Neuronal stem cell (in vitro differentiated cells): ENCODE measurements at regions not wholly inside any gene's neighbourhood (a gene's known extent, or its start where the extent isn't known, plus 50 kb on each side); places are given as distances from the start of the nearest gene placed in this dataset.
A peak's percentile ranks its signal among the peaks of the same experiment; 100 is the strongest.

Experiments used
- DNase-seq: peaks from one replicate; pipeline ENCODE4 v3.0.0-alpha.2; 2013; ENCODE audit warnings: low spot score
- H2AFZ ChIP-seq: one replicate; pipeline ENCODE4 v1.6.1; 2013; ENCODE audit warnings: mild to moderate bottlenecking, low read length, inconsistent platforms
- H2AK5ac ChIP-seq: 2 replicates; pipeline ENCODE4 v1.6.1; 2013; ENCODE audit warnings: low read depth, mild to moderate bottlenecking, inconsistent platforms, low read length, moderate library complexity, mixed read lengths
- H2BK120ac ChIP-seq: 2 replicates; pipeline ENCODE4 v1.6.1; 2013; ENCODE audit warnings: low read depth, mild to moderate bottlenecking, inconsistent platforms, low read length, moderate library complexity, mixed read lengths
- H2BK12ac ChIP-seq: one replicate; pipeline ENCODE4 v1.6.1; 2013; ENCODE audit warnings: low read length, inconsistent platforms
- H2BK15ac ChIP-seq: 2 replicates; pipeline ENCODE4 v1.6.1; 2013; ENCODE audit warnings: mild to moderate bottlenecking, low read length, inconsistent platforms, mixed read lengths
- H2BK5ac ChIP-seq: one replicate; pipeline ENCODE4 v1.6.1; 2013; ENCODE audit warnings: inconsistent platforms, mild to moderate bottlenecking, low read length, moderate library complexity
- H3K14ac ChIP-seq: one replicate; pipeline ENCODE4 v1.6.1; 2013; ENCODE audit warnings: low read length, inconsistent platforms
- H3K18ac ChIP-seq: 2 replicates; pipeline ENCODE4 v1.6.1; 2013; ENCODE audit warnings: low read length, inconsistent platforms
- H3K23ac ChIP-seq: 2 replicates; pipeline ENCODE4 v1.6.1; 2013; ENCODE audit warnings: low read depth, mild to moderate bottlenecking, mixed read lengths, low read length, inconsistent platforms; ENCODE audit not compliant: poor library complexity
- H3K27ac ChIP-seq: replicated peaks from 3 replicates; pipeline ENCODE4 v1.5.1; 2013; ENCODE audit warnings: low read length, inconsistent platforms
- H3K27me3 ChIP-seq, 3 experiments: 2 replicates each; pipeline ENCODE4 v1.6.1; 2013; ENCODE audit warnings: low read length in 3 of 3, mild to moderate bottlenecking in 2 of 3, inconsistent platforms in 1 of 3, low read depth in 1 of 3, mixed read lengths in 1 of 3, moderate library complexity in 1 of 3; ENCODE audit not compliant: control insufficient read depth in 3 of 3, insufficient read depth in 3 of 3
- H3K36me3 ChIP-seq, 2 donors: replicated peaks in 1 of 2; 2 replicates each; pipeline ENCODE4 v1.6.1; 2013; ENCODE audit warnings: low read length in 2 of 2; ENCODE audit not compliant: control insufficient read depth in 2 of 2, insufficient read depth in 2 of 2
- H3K4ac ChIP-seq: 2 replicates; pipeline ENCODE4 v1.6.1; 2013; ENCODE audit warnings: inconsistent platforms, mild to moderate bottlenecking, low read length, moderate library complexity
- H3K4me1 ChIP-seq, 2 donors: 1 replicate in 1 of 2; 2 replicates in 1 of 2; pipeline ENCODE4 v1.6.1; 2013; ENCODE audit warnings: low read length in 2 of 2, low read depth in 1 of 2; ENCODE audit not compliant: control insufficient read depth in 2 of 2, insufficient read depth in 1 of 2
- H3K4me2 ChIP-seq: one replicate; pipeline ENCODE4 v1.6.1; 2013; ENCODE audit warnings: mild to moderate bottlenecking, low read length, inconsistent platforms; ENCODE audit not compliant: insufficient read depth, poor library complexity, severe bottlenecking
- H3K4me3 ChIP-seq, 2 donors: 2 replicates each; pipeline ENCODE4 v1.5.1; 2013; ENCODE audit warnings: low read length in 2 of 2, mild to moderate bottlenecking in 2 of 2, inconsistent platforms in 1 of 2, moderate library complexity in 1 of 2
- H3K79me1 ChIP-seq: one replicate; pipeline ENCODE4 v1.6.1; 2013; ENCODE audit warnings: low read depth, mild to moderate bottlenecking, inconsistent platforms, low read length, moderate library complexity
- H3K9ac ChIP-seq: one replicate; pipeline ENCODE4 v1.6.1; 2013; ENCODE audit warnings: mild to moderate bottlenecking, low read depth, low read length, inconsistent platforms; ENCODE audit not compliant: poor library complexity
- H3K9me3 ChIP-seq, 2 donors: replicated peaks in 1 of 2; 2 replicates each; pipeline versions ENCODE3 to v1.6.1; 2013; ENCODE audit warnings: low read length in 2 of 2, mild to moderate bottlenecking in 2 of 2, inconsistent platforms in 1 of 2, low read depth in 1 of 2, mixed read lengths in 1 of 2, moderate library complexity in 1 of 2; ENCODE audit not compliant: control insufficient read depth in 2 of 2, insufficient read depth in 1 of 2
- H4K8ac ChIP-seq: one replicate; pipeline ENCODE4 v1.6.1; 2013; ENCODE audit warnings: low read depth, mild to moderate bottlenecking, inconsistent platforms, low read length, moderate library complexity
- H4K91ac ChIP-seq: one replicate; pipeline ENCODE4 v1.6.1; 2013; ENCODE audit warnings: low read length, low read depth, mild to moderate bottlenecking, inconsistent platforms; ENCODE audit not compliant: poor library complexity
- WGBS, 2 donors: extraction: QIAGEN DNeasy Blood & Tissue Kit; methylation state at CpG; one replicate each; pipeline ENCODE4 v1.1.7; 2013; ENCODE audit warnings: missing lambda C conversion rate in 2 of 2, mixed read lengths in 1 of 2; ENCODE audit not compliant: insufficient read length in 2 of 2, insufficient replicate concordance in 1 of 2; ENCODE audit errors: extremely low coverage in 2 of 2; 5-methylcytosine and 5-hydroxymethylcytosine counted together

DNA sequence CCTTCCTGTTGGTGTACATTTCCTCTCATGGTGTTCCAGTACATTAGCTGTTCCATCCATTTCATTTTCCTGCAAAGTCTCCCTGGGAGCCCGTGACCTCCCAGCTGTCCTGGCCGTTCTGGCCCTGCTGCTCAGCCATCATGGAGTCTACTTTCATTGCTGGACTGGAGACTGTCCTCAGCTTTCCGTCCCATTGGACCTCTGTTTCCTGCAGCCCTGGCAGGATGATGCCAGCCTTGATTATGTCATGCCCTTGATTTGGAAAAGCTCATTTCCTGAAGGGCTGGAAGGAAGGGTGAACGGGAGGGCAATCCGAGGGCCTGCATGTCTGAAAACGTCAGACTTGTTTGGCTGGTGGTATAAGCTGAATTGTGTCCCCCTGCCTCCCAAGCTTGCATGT lies 205.5 kb upstream of the HS6ST1 start:
- Histone ChIP-seq H4K91ac (no peak overlapping the region), H3K18ac (no peak overlapping the region), H2BK12ac (no peak overlapping the region), H3K4me2 (no peak overlapping the region), H2AK5ac (peak overlapping the region; percentile 27), H2BK5ac (no peak overlapping the region), H3K23ac (no peak overlapping the region), H3K4ac (no peak overlapping the region), H2BK120ac (no peak overlapping the region), H3K14ac (no peak overlapping the region), H3K79me1 (no peaks in the 10 kb centered on the region), H3K9ac (no peak overlapping the region), H2AFZ (no peak overlapping the region), H3K27ac (no peak overlapping the region), H3K4me1 (peaks cover 6 to 16% of the 10 kb centered on the region in 2 donors), H3K27me3 (no peaks in the 10 kb centered on the region), H3K9me3 (peaks cover 0 to 8% of the 10 kb centered on the region in 2 donors), H4K8ac (no peak overlapping the region), H2BK15ac (no peak overlapping the region), H3K4me3 (no peak overlapping the region), H3K36me3 (no peaks in the 10 kb centered on the region)
- no peak for DNase-seq
- WGBS, 2 donors: no CpG with 5 or more reads among the region's 6 CpGs

DNA sequence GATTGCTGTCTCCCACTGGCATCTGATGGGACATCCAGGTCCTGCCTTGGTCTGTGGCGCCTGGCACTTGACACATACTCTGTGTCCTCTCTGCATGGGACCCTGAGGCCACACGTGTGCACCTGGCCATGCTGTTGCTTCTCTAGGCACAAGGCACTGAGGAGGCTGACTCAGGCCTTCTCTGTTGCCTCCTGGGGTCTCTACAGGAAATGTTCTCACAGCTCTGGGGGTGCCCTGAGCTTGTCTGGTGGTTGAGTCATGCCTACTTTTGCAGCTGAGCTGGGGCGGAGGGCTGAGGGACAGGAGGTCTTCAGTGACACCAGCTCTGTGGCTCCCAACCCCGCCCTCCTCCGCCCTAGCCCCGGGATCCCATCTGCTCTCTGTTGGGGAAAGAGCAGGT lies 207.0 kb upstream of the HS6ST1 start:
- H3K14ac ChIP-seq: no peak overlapping the region
- H3K4me1 ChIP-seq: peaks cover 6 to 16% of the 10 kb centered on the region in 2 donors
- H3K18ac ChIP-seq: peak overlapping the region; percentile 74
- no peak overlapping the region for H4K8ac ChIP-seq
- no peaks in the 10 kb centered on the region for H3K27me3 ChIP-seq
- H3K79me1 ChIP-seq: no peaks in the 10 kb centered on the region
- H2BK5ac ChIP-seq: no peak overlapping the region
- no peak overlapping the region for H2AFZ ChIP-seq
- H3K4ac ChIP-seq: no peak overlapping the region
- no peak overlapping the region for H3K9ac ChIP-seq
- no peak overlapping the region for H3K4me3 ChIP-seq
- H3K27ac ChIP-seq: no peak overlapping the region
- peak overlapping the region; percentile 56 for H4K91ac ChIP-seq
- WGBS, 2 donors: no CpG with 5 or more reads among the region's 6 CpGs
- H2BK15ac ChIP-seq: peak overlapping the region; percentile 92
- peak overlapping the region; percentile 41 for H2BK120ac ChIP-seq
- no peak for DNase-seq
- H3K23ac ChIP-seq: no peak overlapping the region
- peak overlapping the region; percentile 69 for H2AK5ac ChIP-seq
- H2BK12ac ChIP-seq: no peak overlapping the region
- H3K9me3 ChIP-seq: peaks cover 0 to 8% of the 10 kb centered on the region in 2 donors
- H3K36me3 ChIP-seq: no peaks in the 10 kb centered on the region
- H3K4me2 ChIP-seq: no peak overlapping the region

DNA sequence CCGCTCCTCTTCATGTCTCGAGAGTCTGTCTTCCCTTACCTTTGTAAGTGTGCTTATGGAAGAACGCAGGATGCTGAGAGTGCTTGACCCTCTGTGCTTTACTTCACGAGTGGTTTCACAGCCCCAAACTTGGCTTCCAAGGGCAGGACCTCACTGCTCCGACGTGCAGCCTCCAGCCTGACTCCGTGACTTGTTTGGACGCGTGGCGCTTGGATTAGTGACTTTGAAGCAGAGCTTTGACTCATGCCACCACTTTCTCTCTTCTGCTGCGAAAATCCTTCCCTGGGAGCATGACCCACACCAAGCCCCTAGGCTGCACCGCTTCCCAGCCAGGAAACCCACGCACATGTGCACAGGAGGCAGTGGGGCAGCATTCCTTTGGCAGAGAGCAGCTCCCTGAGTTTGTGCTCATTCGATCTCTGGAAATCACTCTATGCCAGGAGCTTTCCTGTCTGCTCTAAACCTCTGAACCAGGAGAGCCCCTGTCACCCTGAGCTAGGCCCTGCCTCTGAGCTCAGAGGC lies 207.8 kb upstream of the HS6ST1 start:
- no peak overlapping the region for H3K23ac ChIP-seq
- H2BK15ac ChIP-seq: peak overlapping the region; percentile 92
- H3K9me3 ChIP-seq: peaks cover 0 to 8% of the 10 kb centered on the region in 2 donors
- H3K4me2 ChIP-seq: no peak overlapping the region
- H3K4me1 ChIP-seq: peaks cover 6 to 15% of the 10 kb centered on the region in 2 donors
- H2BK12ac ChIP-seq: peak overlapping the region; percentile 42
- peak overlapping the region; percentile 69 for H2AK5ac ChIP-seq
- no peaks in the 10 kb centered on the region for H3K27me3 ChIP-seq
- DNase-seq: no peak
- H3K36me3 ChIP-seq: no peaks in the 10 kb centered on the region
- no peak overlapping the region for H4K8ac ChIP-seq
- whole genome bisulfite sequencing, 2 donors: no CpG with 5 or more reads among the region's 14 CpGs
- H2BK5ac ChIP-seq: no peak overlapping the region
- H3K9ac ChIP-seq: peak overlapping the region; percentile 50
- peak overlapping the region; percentile 73 for H2BK120ac ChIP-seq
- no peak overlapping the region for H4K91ac ChIP-seq
- no peaks in the 10 kb centered on the region for H3K79me1 ChIP-seq
- H2AFZ ChIP-seq: peak overlapping the region; percentile 6
- no peak overlapping the region for H3K4me3 ChIP-seq
- no peak overlapping the region for H3K27ac ChIP-seq
- no peak overlapping the region for H3K14ac ChIP-seq
- H3K18ac ChIP-seq: peak overlapping the region; percentile 75
- H3K4ac ChIP-seq: no peak overlapping the region

DNA sequence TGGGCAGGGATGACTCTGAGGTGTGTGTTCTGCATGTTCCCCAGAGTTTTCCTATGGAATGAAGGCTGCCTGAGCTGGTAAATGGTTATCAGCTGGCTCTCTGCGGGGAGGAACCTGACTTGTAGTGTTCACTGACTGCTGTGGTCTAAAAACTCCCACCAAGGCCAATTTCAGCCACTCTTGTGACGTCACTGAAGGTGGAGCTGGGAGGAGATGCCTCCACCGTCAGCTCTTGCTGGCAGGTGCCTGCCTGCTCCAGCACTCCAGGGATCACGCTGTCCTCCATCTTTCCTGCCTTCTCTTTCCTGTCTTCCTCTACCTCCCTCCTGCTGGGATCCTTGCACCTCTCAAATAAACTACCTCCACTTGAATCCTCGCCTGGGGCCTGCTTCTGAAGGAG lies 209.5 kb upstream of the HS6ST1 start:
- peak overlapping the region; percentile 0 for H2AFZ ChIP-seq
- no peak overlapping the region for H3K4me2 ChIP-seq
- peak overlapping the region; percentile 7 for H2BK5ac ChIP-seq
- WGBS, 2 donors: no CpG with 5 or more reads among the region's 5 CpGs
- H2BK12ac ChIP-seq: no peak overlapping the region
- DNase-seq: no peak
- peak overlapping the region; percentile 50 for H2BK15ac ChIP-seq
- peak overlapping the region; percentile 63 for H2AK5ac ChIP-seq
- no peaks in the 10 kb centered on the region for H3K27me3 ChIP-seq
- peaks cover 0 to 11% of the 10 kb centered on the region in 2 donors for H3K9me3 ChIP-seq
- H3K23ac ChIP-seq: no peak overlapping the region
- H2BK120ac ChIP-seq: no peak overlapping the region
- H3K18ac ChIP-seq: no peak overlapping the region
- no peak overlapping the region for H3K4me3 ChIP-seq
- H3K9ac ChIP-seq: no peak overlapping the region
- no peak overlapping the region for H3K27ac ChIP-seq
- no peaks in the 10 kb centered on the region for H3K36me3 ChIP-seq
- H3K79me1 ChIP-seq: no peaks in the 10 kb centered on the region
- H4K91ac ChIP-seq: no peak overlapping the region
- no peak overlapping the region for H4K8ac ChIP-seq
- H3K4me1 ChIP-seq: peaks cover 2 to 5% of the 10 kb centered on the region in 2 donors
- H3K4ac ChIP-seq: no peak overlapping the region
- H3K14ac ChIP-seq: no peak overlapping the region
